HepG2 (cell line): ENCODE measurements at regions not wholly inside any gene's neighbourhood (a gene's known extent, or its start where the extent isn't known, plus 50 kb on each side); places are given as distances from the start of the nearest gene placed in this dataset.

Source experiments
- ATAC-seq: fragments of 200-7000 bp; cut with Tn5 transposase; 3 replicates; pipeline ENCODE4 v1.9.1; 2020; ENCODE audit warnings: mild to moderate bottlenecking, moderate library complexity
- BruUV-seq: library from RNA; stranded (reverse); fragments of 400-500 nt; replicated peaks from 2 replicates; lab custom pipeline; 2021; lab: Mats Ljungman, UMichigan
- CTCF ChIA-PET: fragments of 300-600 bp; formaldehyde crosslinking; extraction: SDS; loops from one replicate; lab custom pipeline; 2021; ENCODE audit warnings: low total read pairs, inconsistent platforms, low intra/inter-chr PET ratio; lab: Yijun Ruan, JAX
- POLR2A ChIA-PET: fragments of 350-600 bp; sonication (Branson Sonifier 250); formaldehyde crosslinking; loops from one replicate; lab custom pipeline; 2020; ENCODE audit warnings: antibody characterized with exemption, inconsistent platforms; lab: Yijun Ruan, JAX
- DNase-seq: peaks from one replicate; pipeline ENCODE4 v3.0.0-alpha.2; 2015; ENCODE audit warnings: low spot score
- FAIRE-seq: peaks from 3 replicates; lab custom pipeline; 2011; peaks lifted over from hg19 to GRCh38; lab: Jason Lieb, UNC
- H2AFZ ChIP-seq: one replicate; pipeline ENCODE4 v1.6.1; 2011; ENCODE audit warnings: low read length, inconsistent platforms
- H3K27ac ChIP-seq: fragments of 300-600 bp; 3 replicates; pipeline ENCODE4 v1.8.0; 2011; ENCODE audit warnings: mixed run types, mild to moderate bottlenecking, mixed read lengths, low read length, inconsistent platforms; ENCODE audit not compliant: insufficient read depth; ENCODE audit errors: extremely low read length
- H3K27me3 ChIP-seq, 2 experiments: fragments of 200-600 bp in 1 of 2; 2 replicates in 1 of 2; 3 replicates in 1 of 2; pipeline versions ENCODE4 v1.6.0 to v1.8.0; 2011; ENCODE audit warnings: low read length in 2 of 2, mild to moderate bottlenecking in 2 of 2, moderate library complexity in 2 of 2, inconsistent platforms in 1 of 2; ENCODE audit not compliant: insufficient read depth in 2 of 2, control insufficient read depth in 1 of 2
- H3K36me3 ChIP-seq, 2 experiments: fragments of 200-600 bp in 1 of 2; replicated peaks in 1 of 2; 2 replicates in 1 of 2; 3 replicates in 1 of 2; pipeline versions ENCODE4 v1.5.1 to v1.8.0; 2011; ENCODE audit warnings: low read length in 2 of 2, inconsistent platforms in 1 of 2; ENCODE audit not compliant: insufficient read depth in 2 of 2, control insufficient read depth in 1 of 2
- H3K4me1 ChIP-seq: 2 replicates; pipeline ENCODE4 v1.5.1; 2012; ENCODE audit warnings: low read length, inconsistent platforms; ENCODE audit not compliant: insufficient read depth
- H3K4me2 ChIP-seq: 2 replicates; pipeline ENCODE4 v1.6.0; 2011; ENCODE audit warnings: low read depth, low read length, inconsistent platforms
- H3K4me3 ChIP-seq, 3 experiments: fragments of 200-600 bp in 1 of 3; sonication (generic), shearing (Covaris generic) in 1 of 3; replicated peaks in 1 of 3; 2 replicates each; pipeline ENCODE4 v1.5.1; 2011 to 2016; ENCODE audit warnings: low read length in 3 of 3, inconsistent platforms in 2 of 3, low read depth in 2 of 3, mild to moderate bottlenecking in 2 of 3, control low read depth in 1 of 3, mixed read lengths in 1 of 3; ENCODE audit not compliant: insufficient read depth in 1 of 3
- H3K79me2 ChIP-seq: one replicate; pipeline ENCODE4 v1.6.1; 2011; ENCODE audit warnings: low read length, inconsistent platforms; ENCODE audit not compliant: insufficient read depth
- H3K9ac ChIP-seq: 2 replicates; pipeline ENCODE4 v1.6.0; 2011; ENCODE audit warnings: mild to moderate bottlenecking, low read depth, low read length, inconsistent platforms; ENCODE audit not compliant: insufficient read depth
- H3K9me3 ChIP-seq: 2 replicates; pipeline ENCODE4 v1.5.1; 2012; ENCODE audit warnings: mild to moderate bottlenecking, low read length
- H4K20me1 ChIP-seq: 2 replicates; pipeline ENCODE4 v1.6.0; 2011; ENCODE audit warnings: inconsistent platforms, mild to moderate bottlenecking, low read length, moderate library complexity; ENCODE audit not compliant: insufficient read depth
- BORCS8-MEF2B ChIP-seq: sonication (generic); formaldehyde crosslinking; IDR thresholded peaks from 2 replicates; pipeline ENCODE4 v1.8.0; 2022; ENCODE audit warnings: mild to moderate bottlenecking, missing genetic modification reagents
- CREB3 ChIP-seq: sonication (generic); formaldehyde crosslinking; IDR thresholded peaks from 2 replicates; pipeline ENCODE4 v1.5.0; 2020; ENCODE audit warnings: missing genetic modification reagents
- ETV5 ChIP-seq: IDR thresholded peaks from 2 replicates; pipeline ENCODE4 v1.6.1; 2018; ENCODE audit warnings: missing biosample characterization, missing genetic modification reagents, inconsistent platforms, borderline replicate concordance
- EZH2 ChIP-seq: conservative IDR thresholded peaks from 2 replicates; pipeline ENCODE4 v1.6.1; 2012; ENCODE audit warnings: mild to moderate bottlenecking, low read depth, low read length, moderate library complexity
- HNRNPL ChIP-seq: fragments of 200-400 bp; formaldehyde crosslinking; IDR thresholded peaks from 2 replicates; pipeline ENCODE4 v1.6.1; 2017; ENCODE audit warnings: mild to moderate bottlenecking, low read depth, low read length
- IKZF1 ChIP-seq: fragments of 450-650 bp; IDR thresholded peaks from 2 replicates; pipeline ENCODE4 v1.7.1; 2016
- JUN ChIP-seq: sonication (generic); formaldehyde crosslinking; IDR thresholded peaks from 2 replicates; pipeline ENCODE4 v1.4.0; 2020; ENCODE audit warnings: mild to moderate bottlenecking, missing genetic modification reagents
- NFE2 ChIP-seq: sonication (generic); formaldehyde crosslinking; IDR thresholded peaks from 2 replicates; pipeline ENCODE4 v1.4.0; 2020; ENCODE audit warnings: missing genetic modification reagents
- PHF20 ChIP-seq: sonication (generic); formaldehyde crosslinking; IDR thresholded peaks from 2 replicates; pipeline ENCODE4 v1.5.0; 2020; ENCODE audit warnings: mild to moderate bottlenecking, missing genetic modification reagents
- SIX1 ChIP-seq: sonication (generic); formaldehyde crosslinking; IDR thresholded peaks from 2 replicates; pipeline ENCODE4 v1.4.0; 2020; ENCODE audit warnings: missing genetic modification reagents, borderline replicate concordance
- THAP11 ChIP-seq: IDR thresholded peaks from 2 replicates; pipeline ENCODE4 v1.6.1; 2016; ENCODE audit warnings: missing biosample characterization, missing genetic modification reagents
- ZBTB21 ChIP-seq: sonication (generic); formaldehyde crosslinking; IDR thresholded peaks from 2 replicates; pipeline ENCODE4 v1.4.0; 2020; ENCODE audit warnings: missing genetic modification reagents
- ZNF160 ChIP-seq: sonication (generic); formaldehyde crosslinking; IDR thresholded peaks from 2 replicates; pipeline ENCODE4 v1.8.0; 2022; ENCODE audit warnings: mild to moderate bottlenecking, inconsistent platforms, missing genetic modification reagents
- ZNF251 ChIP-seq: sonication (generic); formaldehyde crosslinking; IDR thresholded peaks from 2 replicates; pipeline ENCODE4 v1.9.0; 2021; ENCODE audit warnings: mild to moderate bottlenecking, missing genetic modification reagents
- ZNF746 ChIP-seq: sonication (generic); formaldehyde crosslinking; IDR thresholded peaks from 2 replicates; pipeline ENCODE4 v1.8.0; 2022; ENCODE audit warnings: mild to moderate bottlenecking, missing genetic modification reagents
- ZSCAN31 ChIP-seq: sonication (generic); formaldehyde crosslinking; IDR thresholded peaks from 2 replicates; pipeline ENCODE4 v1.5.0; 2020; ENCODE audit warnings: low read depth, mild to moderate bottlenecking, missing genetic modification reagents
- WGBS: methylation state at CpG from one replicate; pipeline ENCODE4 v1.1.6; 2017; ENCODE audit warnings: low lambda C conversion rate; 5-methylcytosine and 5-hydroxymethylcytosine counted together
- in situ Hi-C: cut with HindIII; loops from 2 replicates; pipeline ENCODE4 v1.10.0; 2017; ENCODE audit warnings: low pct_unique_long_range_greater_than_20kb; ENCODE audit not compliant: extremely low pct_ligation_motif_present
- intact Hi-C: fragments of 100-400 bp; cut with micrococcal nuclease; formaldehyde crosslinking; loops from one replicate; pipeline ENCODE4 v1.10.0; 2022; ENCODE audit not compliant: unreplicated experiment

DNA sequence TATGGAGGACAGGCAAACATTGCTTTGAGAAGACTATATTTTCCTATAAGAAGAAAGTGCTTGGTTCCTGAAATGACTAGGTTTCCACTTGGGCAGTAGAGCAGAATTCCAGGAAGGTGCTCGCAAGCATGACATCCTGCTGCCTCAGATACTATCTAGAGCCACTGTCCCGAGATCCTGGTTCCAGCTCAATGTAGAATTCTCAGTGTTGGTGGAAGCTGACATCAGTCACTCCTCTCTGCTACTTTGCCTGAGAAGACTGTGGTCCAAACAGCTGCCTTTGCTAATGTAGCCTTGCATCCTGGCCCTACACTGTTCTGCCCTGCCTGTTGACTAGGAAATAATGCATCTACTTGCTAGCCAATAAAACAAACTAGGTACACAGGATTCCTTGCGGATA lies 50.0 kb upstream of the ITGA6 start:
- H3K4me1 ChIP-seq = peaks cover 37% of the 10 kb centered on the region

More for the DNA sequence above, 50.0 kb upstream of the ITGA6 start:
- Histone ChIP-seq H3K4me2 (no peak overlapping the region), H3K4me3 (no peak overlapping the region), H3K79me2 (no peaks in the 10 kb centered on the region), H3K9ac (no peak overlapping the region), H3K9me3 (peaks cover 8% of the 10 kb centered on the region), H4K20me1 (no peaks in the 10 kb centered on the region), H3K27ac (no peak overlapping the region), H2AFZ (no peak overlapping the region), H3K36me3 (no peaks in the 10 kb centered on the region), H3K27me3 (no peaks in the 10 kb centered on the region)
- ChIA-PET POLR2A (no interaction called here), CTCF (no interaction called here)
- FAIRE-seq (no peak), DNase-seq (no peak), ATAC-seq (no peak)
- intact Hi-C loops = no loop called here
- TF ChIP-seq JUN (CRISPR knock-in tag) (no peak), HNRNPL (no peak), ZNF746 (no peak), ZNF251 (CRISPR knock-in tag) (no peak), ZSCAN31 (no peak), ZBTB21 (CRISPR knock-in tag) (no peak), ZNF160 (CRISPR knock-in tag) (no peak), EZH2 (no peak), ETV5 (CRISPR knock-in tag) (no peak), NFE2 (CRISPR knock-in tag) (no peak), PHF20 (no peak), BORCS8-MEF2B (no peak), IKZF1 (no peak), SIX1 (CRISPR knock-in tag) (no peak), THAP11 (CRISPR knock-in tag) (no peak), CREB3 (CRISPR knock-in tag) (no peak)
- in situ Hi-C loops = no loop called here
- WGBS = 46% methylated on average over 2 of the region's 3 CpGs
- no TSS peak for BruUV-seq
